Common myeloid progenitor, CD34-positive (primary cell): ENCODE measurements at regions not wholly inside any gene's neighbourhood (a gene's known extent, or its start where the extent isn't known, plus 50 kb on each side); places are given as distances from the start of the nearest gene placed in this dataset.

Source experiments
- CTCF ChIA-PET: fragments of 350-600 bp; sonication (Branson Sonifier 250); formaldehyde crosslinking; loops from one replicate; lab custom pipeline; 2021; ENCODE audit warnings: antibody characterized with exemption; lab: Charles Lee
- POLR2A ChIA-PET: fragments of 350-600 bp; sonication (Branson Sonifier 250); formaldehyde crosslinking; loops from one replicate; lab custom pipeline; 2021; ENCODE audit warnings: antibody characterized with exemption; lab: Charles Lee
- DNase-seq, 3 donors: peaks; one replicate each; pipeline versions ENCODE4 v3.0.0 to v3.0.0-alpha.2; 2013
- H3K27ac ChIP-seq, 2 experiments: 1 replicate in 1 of 2; 2 replicates in 1 of 2; pipeline ENCODE4 v1.7.0; 2013; ENCODE audit warnings: inconsistent platforms in 2 of 2, low read length in 2 of 2, mild to moderate bottlenecking in 2 of 2, low read depth in 1 of 2, moderate library complexity in 1 of 2; ENCODE audit not compliant: severe bottlenecking in 2 of 2, insufficient read depth in 1 of 2, poor library complexity in 1 of 2
- H3K27me3 ChIP-seq, 5 experiments: replicated peaks in 2 of 5; 1 replicate in 3 of 5; 2 replicates in 2 of 5; pipeline versions ENCODE4 v1.6.1 to v1.7.0; 2013; ENCODE audit warnings: low read length in 4 of 5, mild to moderate bottlenecking in 2 of 5, moderate library complexity in 2 of 5, inconsistent platforms in 1 of 5; ENCODE audit not compliant: insufficient read depth in 5 of 5, control insufficient read depth in 4 of 5
- H3K36me3 ChIP-seq, 4 experiments: 1 replicate in 2 of 4; 2 replicates in 2 of 4; pipeline versions ENCODE4 v1.6.1 to v1.7.0; 2013; ENCODE audit warnings: low read length in 3 of 4, control low read depth in 1 of 4, mild to moderate bottlenecking in 1 of 4; ENCODE audit not compliant: control insufficient read depth in 4 of 4, insufficient read depth in 4 of 4
- H3K4me1 ChIP-seq, 4 experiments: 1 replicate in 3 of 4; 2 replicates in 1 of 4; pipeline versions ENCODE4 v1.6.1 to v1.7.1; 2013; ENCODE audit warnings: low read length in 3 of 4, mild to moderate bottlenecking in 3 of 4, control low read depth in 1 of 4, inconsistent platforms in 1 of 4, moderate library complexity in 1 of 4; ENCODE audit not compliant: control insufficient read depth in 4 of 4, insufficient read depth in 4 of 4; ENCODE audit errors: control extremely low read depth in 1 of 4
- H3K4me3 ChIP-seq, 7 experiments: 1 replicate in 4 of 7; 2 replicates in 3 of 7; pipeline versions ENCODE4 v1.5.1 to v1.7.0; 2013; ENCODE audit warnings: mild to moderate bottlenecking in 7 of 7, low read length in 6 of 7, moderate library complexity in 6 of 7, inconsistent platforms in 2 of 7, low read depth in 2 of 7, control low read depth in 1 of 7; ENCODE audit not compliant: insufficient read depth in 4 of 7, control insufficient read depth in 1 of 7; ENCODE audit errors: extremely low read depth in 1 of 7
- H3K9me3 ChIP-seq, 5 experiments: 1 replicate in 4 of 5; 2 replicates in 1 of 5; pipeline versions ENCODE4 v1.6.1 to v1.7.1; 2013; ENCODE audit warnings: low read length in 4 of 5, mild to moderate bottlenecking in 2 of 5, inconsistent platforms in 1 of 5, low read depth in 1 of 5, moderate library complexity in 1 of 5; ENCODE audit not compliant: control insufficient read depth in 4 of 5, insufficient read depth in 2 of 5; ENCODE audit errors: control extremely low read depth in 1 of 5
- WGBS: methylation state at CpG from one replicate; pipeline ENCODE4 v1.1.5; 2013; ENCODE audit not compliant: insufficient coverage; 5-methylcytosine and 5-hydroxymethylcytosine counted together

DNA sequence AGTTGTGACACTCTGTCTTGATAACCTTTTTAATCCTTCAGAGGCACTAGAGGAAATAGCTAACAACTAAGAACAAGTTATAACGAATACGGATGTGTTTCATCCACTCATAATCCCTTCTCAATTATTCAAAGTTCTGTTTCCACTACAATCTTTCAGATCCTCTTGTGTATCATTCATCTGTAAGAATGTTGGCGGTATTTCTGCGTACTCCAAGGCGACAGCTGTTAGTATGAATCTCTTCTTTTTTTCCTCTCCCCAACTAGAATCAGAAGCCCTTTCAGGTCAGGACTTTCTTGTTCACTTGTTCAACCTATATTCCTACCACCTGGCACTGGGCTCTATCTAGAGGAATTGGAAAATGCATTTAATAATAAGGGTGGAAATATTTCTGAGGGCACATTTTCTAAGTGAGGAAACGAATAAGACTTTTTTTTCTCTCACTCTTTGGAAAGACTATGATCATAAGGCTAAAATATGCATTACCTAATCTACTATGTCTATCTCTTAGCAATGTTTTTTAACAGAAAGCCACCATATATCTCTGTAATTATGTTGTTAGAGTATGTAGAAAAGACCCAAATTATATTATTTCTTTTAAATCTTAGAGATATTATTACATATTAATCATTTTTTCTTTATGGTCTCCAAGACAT lies 492.9 kb downstream of the PCDH20 start:
- Histone ChIP-seq H3K27ac (no peak overlapping the region), H3K36me3 (no peaks in the 10 kb centered on the region), H3K27me3 (peaks cover 0 to 2% (median 0%) of the 10 kb centered on the region in 5 experiments), H3K4me1 (no peaks in the 10 kb centered on the region), H3K9me3 (no peaks in the 10 kb centered on the region), H3K4me3 (no peak overlapping the region)
- no peak for DNase-seq
- ChIA-PET CTCF (interaction anchor here (1.2 kb wide), 1 partner anchor 92 kb away, joined by 4 read pairs; no protein-coding TSS in a partner anchor), POLR2A (no interaction called here)
- WGBS = 92% methylated on average over 5 of the region's 6 CpGs

DNA sequence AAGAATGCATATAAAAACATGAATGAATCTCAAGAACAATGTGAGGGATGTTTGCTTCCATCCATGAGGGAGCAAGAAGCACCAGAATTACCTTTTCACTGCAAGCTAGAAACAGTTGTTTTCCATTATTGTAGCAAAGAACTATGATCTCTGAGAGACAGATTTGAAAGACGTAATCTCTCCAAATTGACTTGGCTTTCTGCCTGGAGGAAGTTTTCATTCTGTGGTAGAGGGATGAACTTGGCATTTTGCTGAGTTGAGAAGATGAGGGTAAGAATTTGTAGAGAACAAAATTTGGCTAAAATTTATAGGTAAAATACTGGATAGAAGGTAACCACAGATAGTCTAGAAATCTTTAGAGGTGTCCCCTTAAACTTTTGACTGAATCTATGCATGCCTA lies 496.8 kb downstream of the TDRD3 start:
- WGBS = 83% methylated on average over 1 of the region's 1 CpG
- no peaks in the 10 kb centered on the region for H3K9me3 ChIP-seq
- no peaks in the 10 kb centered on the region for H3K36me3 ChIP-seq
- ChIA-PET CTCF (no interaction called here), POLR2A (no interaction called here)
- H3K4me1 ChIP-seq = no peaks in the 10 kb centered on the region
- no peak overlapping the region for H3K4me3 ChIP-seq
- H3K27ac ChIP-seq = no peak overlapping the region
- no peak for DNase-seq
- H3K27me3 ChIP-seq = no peaks in the 10 kb centered on the region

DNA sequence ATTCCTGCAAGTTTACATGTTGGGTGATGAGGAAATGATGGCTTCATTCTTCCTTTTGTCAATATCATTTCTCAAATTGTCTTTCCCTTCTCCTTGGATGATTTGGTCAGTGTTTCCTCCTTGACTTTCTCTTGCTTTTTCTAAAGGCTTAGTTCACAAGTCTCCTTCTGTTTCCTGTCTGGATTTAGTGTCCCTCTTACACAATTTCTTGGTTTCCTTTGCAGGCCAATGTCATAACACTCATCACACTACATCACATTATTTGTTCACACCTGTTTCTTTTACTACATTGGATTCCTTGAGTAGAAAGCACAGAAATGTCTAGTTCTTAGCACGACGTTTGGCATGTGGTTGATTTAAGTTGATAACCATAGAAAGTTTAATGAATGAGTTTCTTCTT lies 490.7 kb downstream of the TDRD3 start:
- H3K36me3 ChIP-seq = no peaks in the 10 kb centered on the region
- H3K4me1 ChIP-seq = no peaks in the 10 kb centered on the region
- ChIA-PET CTCF (no interaction called here), POLR2A (no interaction called here)
- H3K4me3 ChIP-seq = no peak overlapping the region
- H3K27ac ChIP-seq = no peak overlapping the region
- no CpG with 5 or more reads among the region's 2 CpGs for WGBS
- peaks cover 0 to 1% (median 0%) of the 10 kb centered on the region in 5 experiments for H3K9me3 ChIP-seq
- DNase-seq = no peak
- no peaks in the 10 kb centered on the region for H3K27me3 ChIP-seq

DNA sequence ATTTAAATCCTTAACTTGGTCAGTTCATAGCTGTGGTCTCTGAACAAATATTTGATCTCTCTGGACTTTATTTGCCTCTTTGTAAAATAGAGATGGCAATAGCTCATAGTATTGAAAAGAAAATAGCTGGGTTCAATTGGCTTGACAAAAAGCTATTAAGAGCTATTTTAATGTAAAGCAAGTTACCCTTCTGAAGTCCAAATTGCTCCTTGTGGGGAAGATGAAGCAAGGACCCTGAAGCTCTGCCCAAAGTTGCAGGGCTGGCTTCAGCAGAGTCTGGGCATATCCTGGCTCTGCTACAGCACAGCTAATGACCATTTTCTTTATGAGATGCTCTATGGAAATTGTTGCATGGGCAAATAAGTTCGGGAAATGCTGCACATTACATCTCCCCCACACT lies 484.5 kb downstream of the TDRD3 start:
- ChIA-PET POLR2A (no interaction called here), CTCF (no interaction called here)
- Histone ChIP-seq H3K27ac (no peak overlapping the region), H3K9me3 (no peaks in the 10 kb centered on the region), H3K27me3 (no peaks in the 10 kb centered on the region), H3K4me3 (no peak overlapping the region), H3K4me1 (no peaks in the 10 kb centered on the region), H3K36me3 (no peaks in the 10 kb centered on the region)
- no peak for DNase-seq
- no CpG with 5 or more reads among the region's 1 CpG for WGBS

DNA sequence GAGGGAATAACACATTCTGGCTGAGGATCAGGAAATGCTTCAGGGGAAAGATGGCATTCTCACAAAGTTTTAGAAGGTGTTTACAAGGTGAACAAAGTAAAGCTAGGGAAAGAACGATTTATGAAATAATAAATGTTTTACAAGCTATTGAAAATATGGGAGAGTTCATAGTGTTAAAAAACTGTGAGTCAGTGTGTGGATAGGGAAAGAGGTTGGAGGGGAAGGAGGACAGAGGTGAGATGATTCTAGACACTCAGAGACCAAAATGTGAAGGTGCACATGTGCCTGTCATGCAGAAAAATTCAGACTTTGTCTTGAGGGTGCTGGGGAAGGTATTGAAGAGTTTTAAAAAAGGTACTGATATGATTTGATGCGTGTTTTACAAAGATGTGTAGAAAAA lies 476.1 kb downstream of the TDRD3 start:
- POLR2A ChIA-PET = no interaction called here

DNA sequence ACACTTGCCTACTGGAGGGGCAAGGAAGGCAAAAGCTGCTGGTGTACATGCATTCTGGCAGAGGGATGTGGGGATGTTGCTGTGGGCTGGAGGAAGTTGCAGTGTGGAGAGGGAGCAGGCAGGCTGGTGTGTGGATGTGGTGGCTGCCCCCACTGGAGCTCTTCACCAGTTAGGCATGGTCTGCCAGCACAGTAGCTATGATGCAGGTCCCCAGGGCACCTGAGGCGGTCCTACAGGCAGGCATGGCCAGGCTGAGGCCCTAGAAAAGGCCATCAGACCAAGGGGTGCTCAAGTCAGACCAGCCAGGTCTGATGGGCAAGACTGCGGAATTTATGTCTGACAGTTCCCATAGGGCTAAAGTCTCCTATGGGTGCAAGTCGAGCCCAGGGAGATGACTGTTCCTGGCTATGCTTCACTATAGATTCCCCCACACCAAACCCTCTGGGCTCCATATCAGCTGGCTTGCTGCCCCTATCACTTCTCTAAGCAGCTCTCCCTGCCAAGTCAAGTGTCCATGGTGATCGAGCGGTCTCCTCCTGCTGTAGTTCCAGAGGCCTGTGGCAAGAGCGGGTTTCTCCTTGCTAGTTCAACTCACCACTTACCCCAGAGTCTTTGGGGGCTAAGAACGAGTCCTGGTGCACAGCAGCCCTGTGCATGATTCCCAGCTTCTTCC lies 473.1 kb downstream of the TDRD3 start:
- DNase-seq = no peak
- H3K4me3 ChIP-seq = no peak overlapping the region
- H3K4me1 ChIP-seq = no peaks in the 10 kb centered on the region
- no peaks in the 10 kb centered on the region for H3K36me3 ChIP-seq
- H3K27me3 ChIP-seq = no peaks in the 10 kb centered on the region
- CTCF ChIA-PET = no interaction called here
- no peak overlapping the region for H3K27ac ChIP-seq
- POLR2A ChIA-PET = no interaction called here
- H3K9me3 ChIP-seq = peaks cover 0 to 5% (median 0%) of the 10 kb centered on the region in 5 experiments
- WGBS = 94% methylated on average over 6 of the region's 7 CpGs

More for the DNA sequence above, 476.1 kb downstream of the TDRD3 start:
- H3K36me3 ChIP-seq = no peaks in the 10 kb centered on the region
- H3K27ac ChIP-seq = no peak overlapping the region
- WGBS = 89% methylated on average over 1 of the region's 2 CpGs
- no peaks in the 10 kb centered on the region for H3K4me1 ChIP-seq
- CTCF ChIA-PET = interaction anchor here (0.6 kb wide), 1 partner anchor 79 kb away, joined by 3 read pairs; no protein-coding TSS in a partner anchor
- no peak for DNase-seq
- H3K4me3 ChIP-seq = no peak overlapping the region
- H3K27me3 ChIP-seq = no peaks in the 10 kb centered on the region
- H3K9me3 ChIP-seq = no peaks in the 10 kb centered on the region

DNA sequence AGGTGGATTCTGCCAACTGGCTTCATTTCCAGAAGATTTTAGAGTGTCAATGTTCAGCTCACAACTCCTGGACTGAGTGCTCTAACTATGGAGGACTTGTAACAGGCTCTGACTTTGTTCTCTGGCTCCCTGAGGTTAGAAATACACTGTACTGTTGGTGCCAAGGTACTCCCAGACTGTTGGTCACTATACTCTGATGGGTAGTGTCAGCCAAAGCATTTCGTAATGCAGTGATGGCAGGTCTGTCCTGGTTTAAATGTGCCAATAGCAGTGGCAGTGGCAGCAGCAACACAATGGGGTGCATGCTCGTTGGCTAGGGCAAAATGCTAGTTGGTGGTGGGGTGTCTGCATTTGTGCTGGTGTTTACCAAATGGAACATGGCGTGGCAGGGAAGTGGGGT lies 472.2 kb downstream of the TDRD3 start:
- no peak for DNase-seq
- H3K4me1 ChIP-seq = no peaks in the 10 kb centered on the region
- H3K36me3 ChIP-seq = no peaks in the 10 kb centered on the region
- ChIA-PET CTCF (no interaction called here), POLR2A (no interaction called here)
- H3K27me3 ChIP-seq = no peaks in the 10 kb centered on the region
- H3K4me3 ChIP-seq = no peak overlapping the region
- no peak overlapping the region for H3K27ac ChIP-seq
- H3K9me3 ChIP-seq = peaks cover 0 to 5% (median 0%) of the 10 kb centered on the region in 5 experiments
- WGBS = 95% methylated on average over 3 of the region's 3 CpGs
